ENCODE measurements at regions not wholly inside any gene's neighbourhood (a gene's known extent, or its start where the extent isn't known, plus 50 kb on each side); places are given as distances from the start of the nearest gene placed in this dataset.

- no peak for TF ChIP-seq CSDC2 (CRISPR knock-in tag; IDR thresholded peaks at IDR 0.05)
- TF ChIP-seq ARNTL (CRISPR knock-in tag; IDR thresholded peaks at IDR 0.05; ENCODE audit: borderline replicate concordance, low read depth) = no peak
- no peak for TF ChIP-seq ZFP3 (CRISPR knock-in tag; IDR thresholded peaks at IDR 0.05)
- TF ChIP-seq, protein P1, sequence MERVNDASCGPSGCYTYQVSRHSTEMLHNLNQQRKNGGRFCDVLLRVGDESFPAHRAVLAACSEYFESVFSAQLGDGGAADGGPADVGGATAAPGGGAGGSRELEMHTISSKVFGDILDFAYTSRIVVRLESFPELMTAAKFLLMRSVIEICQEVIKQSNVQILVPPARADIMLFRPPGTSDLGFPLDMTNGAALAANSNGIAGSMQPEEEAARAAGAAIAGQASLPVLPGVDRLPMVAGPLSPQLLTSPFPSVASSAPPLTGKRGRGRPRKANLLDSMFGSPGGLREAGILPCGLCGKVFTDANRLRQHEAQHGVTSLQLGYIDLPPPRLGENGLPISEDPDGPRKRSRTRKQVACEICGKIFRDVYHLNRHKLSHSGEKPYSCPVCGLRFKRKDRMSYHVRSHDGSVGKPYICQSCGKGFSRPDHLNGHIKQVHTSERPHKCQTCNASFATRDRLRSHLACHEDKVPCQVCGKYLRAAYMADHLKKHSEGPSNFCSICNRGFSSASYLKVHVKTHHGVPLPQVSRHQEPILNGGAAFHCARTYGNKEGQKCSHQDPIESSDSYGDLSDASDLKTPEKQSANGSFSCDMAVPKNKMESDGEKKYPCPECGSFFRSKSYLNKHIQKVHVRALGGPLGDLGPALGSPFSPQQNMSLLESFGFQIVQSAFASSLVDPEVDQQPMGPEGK (CRISPR knock-in tag; IDR thresholded peaks at IDR 0.05; ENCODE audit: borderline replicate concordance) = no peak
Observed at GRCh38 chr5:89281211-89281610, 398.2 kb upstream of the MEF2C start.
